Loucy (cell line): ENCODE measurements at regions not wholly inside any gene's neighbourhood (a gene's known extent, or its start where the extent isn't known, plus 50 kb on each side); places are given as distances from the start of the nearest gene placed in this dataset.

Source experiments
- CTCF ChIP-seq: fragments of 200-600 bp; sonication (generic); conservative IDR thresholded peaks from 2 replicates; pipeline ENCODE4 v1.5.1; 2014; ENCODE audit warnings: mild to moderate bottlenecking, antibody characterized with exemption, low read length
- EZH2phosphoT487 ChIP-seq: fragments of 200-600 bp; IDR thresholded peaks from 2 replicates; pipeline ENCODE4 v1.6.1; 2018; ENCODE audit warnings: antibody characterized with exemption, mild to moderate bottlenecking, moderate library complexity, borderline replicate concordance

DNA sequence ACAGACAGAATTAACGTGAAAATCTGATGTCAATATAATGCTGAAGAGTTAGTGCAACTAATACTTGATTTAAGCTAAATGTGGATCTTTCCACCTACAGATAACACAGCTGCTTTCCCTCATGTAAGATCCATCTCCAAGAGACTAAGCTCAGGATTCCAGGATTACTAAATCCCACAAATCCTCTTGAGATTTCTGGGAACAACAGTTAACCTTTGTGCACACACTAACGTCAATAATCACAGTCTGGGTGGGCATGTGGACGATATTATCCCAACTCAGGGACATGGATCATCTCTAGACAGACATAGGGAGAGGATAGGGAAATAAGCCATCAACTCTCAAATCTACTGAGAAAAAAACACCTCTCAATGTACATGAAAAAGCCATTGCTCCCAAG is 432.6 kb downstream of the SATB2 start:
- TF ChIP-seq CTCF: no peak
- TF ChIP-seq EZH2phosphoT487: no peak
